HG02763 (cell line): ENCODE measurements at regions not wholly inside any gene's neighbourhood (a gene's known extent, or its start where the extent isn't known, plus 50 kb on each side); places are given as distances from the start of the nearest gene placed in this dataset.

ENCODE experiments used
- ATAC-seq: cut with Tn5 transposase; IDR thresholded peaks from one replicate; pipeline ENCODE4 v1.9.1; 2021; ENCODE audit warnings: mild to moderate bottlenecking, moderate library complexity; ENCODE audit not compliant: unreplicated experiment

GRCh38 chr3:72153477-72154314 lies 368.7 kb upstream of the PROK2 start:
- no peak for ATAC-seq

DNA sequence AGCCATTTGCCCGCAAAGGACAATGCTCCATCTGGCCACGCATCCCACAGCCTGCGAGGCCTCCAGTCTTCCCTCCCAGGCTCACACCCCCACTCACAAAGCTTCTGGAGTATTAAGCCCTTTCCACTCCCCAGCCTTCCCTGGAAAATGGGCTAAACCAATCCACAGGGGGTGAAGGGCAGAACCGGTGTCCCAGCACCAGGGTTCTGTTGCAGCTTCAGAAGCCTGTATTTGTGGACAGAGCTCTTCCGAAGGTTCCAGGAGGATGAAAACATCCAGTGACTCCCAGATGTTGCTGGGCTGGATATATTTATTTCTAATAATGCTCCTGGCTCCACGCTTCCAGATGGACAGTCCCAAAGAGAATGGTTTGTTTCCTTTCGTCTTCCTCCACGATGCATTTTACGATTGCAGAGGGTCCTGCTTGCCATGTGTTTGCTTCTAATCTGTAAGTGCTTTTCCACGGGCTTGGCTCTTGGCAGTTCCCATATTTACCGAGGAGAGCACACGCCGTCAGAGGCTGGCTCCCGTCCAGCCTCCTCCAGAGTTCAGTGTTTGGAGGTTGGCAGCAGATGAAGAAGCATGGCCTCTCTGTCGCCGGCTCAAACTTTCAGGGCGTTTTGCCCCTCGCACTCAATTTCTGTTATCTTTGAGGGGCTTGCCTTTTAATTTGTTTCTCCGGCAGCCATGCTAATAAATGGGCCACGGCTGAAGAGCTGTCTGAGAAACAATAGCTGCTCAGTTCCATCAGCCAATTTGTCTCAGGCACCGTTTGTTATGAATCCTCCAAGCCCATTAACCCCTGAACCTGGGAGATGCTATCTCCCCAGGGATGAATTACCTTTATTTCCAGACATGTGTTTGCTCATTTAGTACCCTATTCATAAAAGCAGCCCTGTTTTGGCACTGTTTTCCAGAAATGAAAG lies 367.9 kb upstream of the PROK2 start:
- no peak for ATAC-seq

DNA sequence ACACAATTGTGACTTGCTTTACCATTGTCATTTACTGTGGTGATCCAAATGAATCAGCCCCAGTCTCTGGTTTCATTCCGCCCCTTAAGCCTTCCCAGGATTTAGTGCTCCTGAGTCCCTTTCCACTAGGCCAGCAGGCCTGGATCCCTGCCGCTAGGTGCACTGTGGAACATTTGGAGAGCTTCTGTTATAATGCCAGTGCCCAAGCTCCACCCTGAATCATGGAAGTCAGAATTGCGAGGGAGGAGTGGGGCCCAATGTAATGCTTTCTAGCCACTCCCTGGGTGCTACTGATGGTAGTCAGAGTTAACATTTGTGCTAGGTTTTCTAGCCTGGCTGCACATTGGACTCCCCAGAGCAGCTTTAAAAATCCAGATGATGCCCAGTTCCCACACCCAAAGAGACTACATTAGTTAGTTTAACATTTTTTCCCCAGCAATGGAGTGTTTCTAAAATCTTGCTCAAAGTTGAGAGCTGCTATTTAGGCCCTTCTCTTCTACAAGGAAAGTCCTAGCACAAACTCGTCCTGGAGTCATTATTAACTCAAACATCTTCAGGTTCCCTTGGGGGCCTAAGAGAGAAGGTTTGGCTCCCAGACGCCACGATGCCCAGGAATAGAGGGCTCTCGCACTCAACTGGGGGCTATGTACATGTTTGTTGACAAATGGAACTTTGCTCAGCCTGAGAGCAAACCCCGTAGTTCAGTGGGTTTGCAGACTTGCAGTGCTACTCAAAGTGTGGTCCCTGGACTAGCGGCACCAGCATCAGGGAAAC lies 366.7 kb upstream of the PROK2 start:
- no peak for ATAC-seq

DNA sequence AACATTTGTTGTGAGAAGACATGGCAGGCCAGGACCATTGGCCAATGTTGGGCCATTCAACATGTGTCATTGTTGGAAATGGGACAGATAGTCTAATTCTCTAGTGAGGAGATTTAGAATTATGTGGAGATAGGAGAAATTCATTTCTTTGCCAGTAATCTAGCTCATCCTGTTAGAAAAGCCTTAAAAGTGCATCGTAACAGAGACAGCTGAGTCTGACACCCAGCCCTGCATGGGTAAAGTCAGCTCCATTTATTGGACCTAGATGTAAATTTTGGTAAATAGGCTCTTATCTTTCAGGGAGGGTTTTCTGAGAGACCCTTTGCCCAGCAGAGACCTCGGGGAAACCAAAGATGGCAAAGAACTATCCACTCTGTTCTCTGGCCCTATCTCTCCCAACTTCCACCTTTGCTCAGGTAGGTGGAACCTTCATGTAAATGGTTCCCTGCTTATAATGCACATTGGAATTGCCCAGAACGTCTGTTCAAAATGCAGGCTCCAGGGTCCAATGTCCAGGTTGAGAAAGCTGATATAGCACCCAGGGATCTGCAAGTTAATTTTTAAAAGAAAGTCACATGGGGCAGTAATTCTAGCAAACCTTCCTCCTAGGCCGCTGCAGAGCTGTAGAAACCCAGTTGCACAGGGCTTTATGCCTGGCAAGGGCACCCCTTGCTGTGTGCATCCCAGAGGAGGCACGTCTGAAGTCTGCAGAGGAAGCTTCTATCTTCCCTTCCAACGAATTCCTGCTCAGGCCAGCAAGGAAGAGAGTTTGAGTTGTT lies 365.9 kb upstream of the PROK2 start:
- no peak for ATAC-seq

- ATAC-seq = no peak
Measured at GRCh38 chr3:72149645-72150300, 364.8 kb upstream of the PROK2 start.

DNA sequence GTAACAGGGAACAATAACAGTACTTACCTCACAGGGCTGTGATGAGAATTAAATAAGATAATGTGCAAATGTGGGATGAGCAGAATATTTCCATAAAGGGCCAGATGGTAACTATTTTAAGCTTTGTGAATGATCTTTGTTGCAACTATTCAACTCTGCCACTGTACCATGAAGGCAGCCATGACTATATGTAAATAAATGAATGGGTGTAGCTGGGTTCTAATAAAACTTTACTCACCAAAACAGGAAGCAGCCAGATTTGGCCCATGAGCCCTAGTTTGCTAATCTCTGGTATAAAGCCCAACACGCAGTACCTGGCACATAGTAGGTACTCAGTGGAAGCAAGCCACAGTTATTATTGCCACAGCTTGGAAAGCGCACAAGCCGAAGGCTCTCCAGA lies 362.7 kb upstream of the PROK2 start:
- ATAC-seq = no peak

DNA sequence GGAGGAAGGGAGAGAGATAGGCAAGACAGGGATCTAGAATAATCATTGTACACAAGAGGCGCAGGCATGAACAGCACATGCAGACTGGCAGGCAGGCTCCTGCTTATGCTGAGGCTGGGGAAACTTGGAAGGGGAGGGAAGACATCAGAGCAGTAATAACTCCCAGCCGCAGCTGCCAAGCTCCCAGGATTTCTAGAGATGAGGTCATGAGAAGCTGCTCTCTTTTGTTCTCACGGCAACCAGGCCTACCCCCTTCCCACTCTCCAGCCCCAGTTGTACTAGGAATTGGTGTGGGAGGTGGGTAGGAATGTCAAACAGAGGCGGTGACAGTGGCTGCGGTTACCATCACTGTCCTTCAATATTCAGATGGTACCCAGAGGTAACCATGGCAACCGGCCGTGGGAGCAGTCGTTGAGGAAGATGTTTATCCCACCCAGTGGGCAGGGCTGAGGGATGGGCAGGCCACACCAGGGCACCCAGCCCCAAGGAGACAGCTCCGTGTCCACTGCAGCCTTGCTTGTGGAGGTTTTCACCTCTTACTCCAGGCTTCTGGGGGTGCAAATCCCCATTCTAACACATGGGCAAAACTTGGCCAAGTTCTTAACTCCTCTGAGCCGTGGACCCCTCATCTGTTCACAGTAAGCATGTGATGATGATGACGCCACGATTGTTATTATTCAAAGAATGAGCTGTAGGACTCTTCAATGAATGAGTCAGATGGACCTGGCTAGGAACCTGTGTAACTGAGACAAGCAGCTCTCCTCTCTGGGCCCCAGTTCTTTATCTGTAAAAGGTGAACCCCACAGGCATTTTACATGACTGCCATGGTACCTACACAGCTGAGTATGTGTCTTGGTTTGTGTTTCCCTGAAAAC lies 360.8 kb upstream of the PROK2 start:
- no peak for ATAC-seq

DNA sequence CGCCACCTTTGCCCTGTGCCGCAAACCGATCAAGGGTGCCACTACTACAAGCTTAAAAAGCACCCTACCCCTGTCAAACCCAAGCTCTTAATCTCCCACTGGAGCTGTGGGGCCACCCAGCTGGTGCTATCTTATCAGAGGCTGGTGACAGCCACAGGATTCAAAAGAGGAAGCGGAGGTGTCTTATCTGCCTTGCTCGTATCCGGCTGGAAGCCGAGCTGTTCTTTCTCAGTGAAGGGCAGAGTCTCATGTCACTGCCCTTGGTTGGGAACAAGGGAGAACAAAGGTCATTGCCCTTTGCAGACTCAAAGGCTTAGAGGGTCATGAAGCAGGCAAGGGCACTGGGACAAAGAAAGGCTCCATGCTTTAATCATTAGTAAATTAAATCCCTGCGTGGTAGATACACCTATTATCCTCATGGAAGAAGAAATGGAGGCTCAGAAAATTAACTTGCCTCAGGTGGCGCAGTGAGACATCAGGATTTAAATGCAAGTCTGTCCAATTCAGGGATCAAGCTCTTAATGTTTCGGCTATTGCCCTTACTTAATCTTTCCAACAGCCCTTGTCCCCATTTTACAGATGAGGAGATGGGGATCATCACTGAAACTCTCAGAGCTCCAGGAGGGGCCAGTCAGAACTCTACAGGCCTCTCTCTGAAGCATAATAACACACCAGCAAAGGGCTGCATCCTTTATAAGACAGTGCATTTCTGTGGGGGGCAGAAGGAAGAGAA lies 360.0 kb upstream of the PROK2 start:
- peak; percentile 61 for ATAC-seq

DNA sequence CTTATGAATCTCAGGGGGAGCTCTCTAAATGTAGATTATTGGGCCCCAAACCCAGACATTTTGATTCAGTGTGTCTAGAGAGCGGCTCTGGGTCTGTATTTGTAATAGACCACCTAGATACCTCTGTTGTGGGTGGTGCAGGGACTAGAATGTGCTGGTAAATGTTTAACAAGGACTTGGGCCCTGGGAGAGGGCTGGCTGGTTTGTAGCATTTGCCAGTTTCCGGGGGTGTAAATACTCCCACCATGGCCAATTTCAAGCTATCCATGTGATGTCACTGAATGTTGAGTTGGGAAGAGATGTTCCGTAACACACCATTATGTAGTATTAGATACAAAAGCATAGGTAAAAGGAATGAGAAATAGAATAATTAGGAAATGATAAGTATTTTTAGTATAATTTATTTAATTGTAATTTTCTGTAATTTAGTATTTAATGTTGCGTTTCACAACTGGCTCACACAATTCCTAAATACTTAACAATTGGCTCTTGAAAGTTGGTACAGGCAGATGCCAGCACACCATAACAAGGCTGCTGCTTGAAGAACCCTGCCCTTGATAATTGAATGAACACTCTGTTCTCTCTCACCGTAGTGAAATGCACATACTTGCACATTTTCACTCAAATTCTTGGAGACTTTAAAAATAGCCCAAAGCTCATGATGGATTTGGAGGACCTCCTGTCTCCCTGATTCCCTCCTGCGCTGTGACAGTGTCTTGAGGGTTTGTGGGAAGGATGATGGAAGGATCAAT lies 359.2 kb upstream of the PROK2 start:
- ATAC-seq = no peak

DNA sequence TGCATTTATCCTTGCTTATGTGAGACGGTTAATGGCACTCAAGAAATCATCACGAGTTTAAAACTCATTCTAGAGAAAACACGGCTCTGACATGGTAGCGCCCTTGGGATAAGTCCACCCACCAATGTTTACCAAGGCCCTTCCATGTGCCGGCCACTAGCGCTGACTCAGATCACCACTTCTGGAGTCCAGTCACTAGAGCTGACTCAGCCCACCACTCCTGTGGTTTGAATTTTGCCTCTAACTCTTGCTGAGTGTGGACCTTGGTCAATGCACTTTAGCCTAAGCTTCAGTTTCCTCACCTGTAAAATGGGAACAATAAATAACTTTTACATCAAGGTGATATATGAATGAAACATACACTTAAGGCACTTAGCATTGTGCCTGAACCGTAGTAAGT lies 358.4 kb upstream of the PROK2 start:
- no peak for ATAC-seq

- ATAC-seq = no peak
Measured at GRCh38 chr3:72142028-72142427, 357.1 kb upstream of the PROK2 start.

- ATAC-seq = no peak
Measured at GRCh38 chr3:72141264-72141663, 356.3 kb upstream of the PROK2 start.

DNA sequence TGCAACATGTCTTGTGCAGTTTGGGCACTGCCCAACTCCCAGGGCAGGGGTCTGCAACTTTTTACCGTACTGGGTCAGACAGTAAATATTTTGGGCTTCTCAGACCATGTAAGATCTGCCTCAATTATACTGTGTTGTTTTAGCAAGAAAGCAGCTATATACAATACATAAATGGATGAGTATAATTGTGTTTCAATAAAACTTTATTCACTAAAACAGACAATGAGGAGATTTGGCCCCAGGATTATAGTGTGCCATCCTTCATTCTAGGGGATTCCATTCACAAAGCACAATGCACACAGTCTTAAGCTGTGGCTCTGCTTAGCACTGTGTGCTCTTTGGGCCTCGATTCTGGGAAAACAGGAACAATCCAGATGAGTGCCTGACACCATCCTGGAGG lies 354.4 kb upstream of the PROK2 start:
- ATAC-seq = no peak

DNA sequence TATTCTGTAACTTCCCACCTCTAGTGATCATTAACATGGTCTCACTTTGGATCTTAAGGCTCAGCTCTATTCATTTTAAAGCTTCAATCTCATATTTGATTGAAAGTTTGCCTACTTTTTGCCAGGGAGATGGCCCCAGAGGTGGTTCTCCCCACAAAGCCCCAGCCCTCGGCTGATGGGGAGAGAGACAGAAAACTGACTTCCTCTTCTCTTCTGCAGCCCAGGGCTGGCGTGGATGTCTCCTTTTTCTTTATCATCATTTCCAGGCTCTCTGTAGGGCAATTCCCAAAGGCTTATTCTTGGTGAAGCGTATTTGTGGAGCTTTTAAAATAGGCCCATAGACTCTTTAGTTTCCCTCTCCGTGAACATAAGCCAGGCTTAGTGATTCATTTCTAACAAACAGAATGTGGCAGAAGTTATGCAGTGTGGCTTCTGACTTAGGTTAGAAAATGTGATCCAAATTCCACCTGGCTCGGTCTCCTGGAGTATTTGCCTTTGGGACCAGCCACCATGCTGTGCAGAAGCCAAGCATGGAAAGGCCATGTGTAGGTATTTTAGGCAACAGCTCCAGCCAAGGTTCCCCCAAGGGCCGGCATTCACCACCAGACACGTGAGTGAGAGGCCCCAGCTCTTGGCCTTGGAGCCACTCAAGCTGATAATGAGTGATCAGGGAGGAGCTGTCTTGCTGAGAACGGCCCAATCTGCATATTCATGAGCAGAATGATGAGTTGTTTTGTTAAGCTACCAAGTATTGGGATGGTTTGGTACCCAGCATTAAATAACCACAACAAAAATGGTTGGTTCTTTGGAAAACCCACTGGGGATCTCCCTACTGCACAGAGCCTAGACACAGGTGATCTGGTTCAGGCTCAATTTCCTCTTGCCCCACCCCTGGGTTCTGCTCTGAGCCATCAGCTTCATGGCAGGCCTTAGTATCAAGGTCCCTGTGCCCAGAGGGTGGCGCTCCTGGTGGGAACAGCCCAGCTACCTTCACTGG lies 353.2 kb upstream of the PROK2 start:
- no peak for ATAC-seq

- no peak for ATAC-seq
Measured at GRCh38 chr3:72135636-72136035, 350.7 kb upstream of the PROK2 start.

DNA sequence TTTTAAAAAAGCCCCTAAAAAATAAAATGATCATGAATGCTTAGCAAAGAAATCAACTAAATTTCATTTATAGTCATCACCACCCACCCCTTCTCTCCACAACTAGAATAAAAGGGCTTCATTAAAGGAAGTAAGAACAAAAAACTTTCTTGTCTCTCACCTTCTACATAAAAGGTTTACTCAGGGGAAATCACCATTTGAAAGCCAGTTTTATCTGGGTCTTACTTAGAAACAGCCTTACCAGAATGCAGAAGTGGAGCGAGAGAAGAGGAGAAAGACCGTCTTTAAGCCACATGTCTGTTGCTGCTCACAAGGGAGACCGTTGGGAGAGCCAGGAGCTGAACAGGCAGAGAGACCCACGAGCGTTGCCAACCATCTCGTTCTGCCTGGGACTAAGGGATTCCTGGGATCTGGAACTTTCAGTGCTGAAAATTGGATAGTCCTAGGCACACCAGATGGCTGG lies 350.1 kb upstream of the PROK2 start:
- ATAC-seq = no peak
